Large intestine (tissue), 3 donors: ENCODE measurements at regions not wholly inside any gene's neighbourhood (a gene's known extent, or its start where the extent isn't known, plus 50 kb on each side); places are given as distances from the start of the nearest gene placed in this dataset.
A peak's percentile ranks its signal among the peaks of the same experiment; 100 is the strongest.

Experiments
- DNase-seq, 2 donors: peaks; one replicate each; pipeline versions ENCODE4 v3.0.0 to v3.0.0-alpha.2; 2013
- H3K27ac ChIP-seq: one replicate; pipeline ENCODE4 v1.5.1; 2013; ENCODE audit warnings: low read length
- H3K27me3 ChIP-seq: 2 replicates; pipeline ENCODE4 v1.6.1; 2013; ENCODE audit warnings: low read length; ENCODE audit not compliant: control insufficient read depth, insufficient read depth
- H3K36me3 ChIP-seq: 2 replicates; pipeline ENCODE4 v1.6.1; 2013; ENCODE audit warnings: low read length; ENCODE audit not compliant: control insufficient read depth, insufficient read depth
- H3K4me1 ChIP-seq: one replicate; pipeline ENCODE4 v1.6.1; 2013; ENCODE audit warnings: low read length; ENCODE audit not compliant: control insufficient read depth, insufficient read depth
- H3K4me3 ChIP-seq: one replicate; pipeline ENCODE4 v1.5.1; 2013; ENCODE audit warnings: low read length
- H3K9me3 ChIP-seq: one replicate; pipeline ENCODE4 v1.6.1; 2013; ENCODE audit warnings: mild to moderate bottlenecking, low read depth, low read length, moderate library complexity; ENCODE audit not compliant: control insufficient read depth
- WGBS: methylation state at CpG from one replicate; pipeline ENCODE4 v1.1.5; 2013; ENCODE audit warnings: low lambda C conversion rate; ENCODE audit not compliant: insufficient coverage; 5-methylcytosine and 5-hydroxymethylcytosine counted together

DNA sequence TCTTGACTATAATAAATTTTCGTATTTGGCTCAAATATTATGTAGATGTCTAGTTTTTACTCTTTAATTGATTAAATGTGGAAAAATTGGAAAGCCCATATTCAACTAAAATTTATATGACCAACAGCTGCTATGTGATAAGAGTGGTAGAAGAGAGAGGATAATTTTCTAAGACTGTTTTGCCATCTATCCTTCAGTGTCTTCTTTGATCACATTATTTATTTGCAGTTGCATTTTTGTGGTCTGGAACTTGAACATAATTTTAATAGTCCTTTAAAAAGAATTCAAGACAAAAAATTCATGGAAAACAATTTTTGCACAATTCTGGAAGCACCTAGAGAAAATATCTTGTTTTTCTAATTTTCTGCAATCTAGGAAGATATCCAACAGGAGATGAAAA, 213.3 kb upstream of the THBS1 start:
- Histone ChIP-seq H3K4me1 (peaks cover 6% of the 10 kb centered on the region), H3K27me3 (no peaks in the 10 kb centered on the region), H3K36me3 (no peaks in the 10 kb centered on the region), H3K9me3 (peaks cover 3% of the 10 kb centered on the region), H3K27ac (no peak overlapping the region), H3K4me3 (no peak overlapping the region)
- 100% methylated on average over 1 of the region's 1 CpG for WGBS
- no peak for DNase-seq

DNA sequence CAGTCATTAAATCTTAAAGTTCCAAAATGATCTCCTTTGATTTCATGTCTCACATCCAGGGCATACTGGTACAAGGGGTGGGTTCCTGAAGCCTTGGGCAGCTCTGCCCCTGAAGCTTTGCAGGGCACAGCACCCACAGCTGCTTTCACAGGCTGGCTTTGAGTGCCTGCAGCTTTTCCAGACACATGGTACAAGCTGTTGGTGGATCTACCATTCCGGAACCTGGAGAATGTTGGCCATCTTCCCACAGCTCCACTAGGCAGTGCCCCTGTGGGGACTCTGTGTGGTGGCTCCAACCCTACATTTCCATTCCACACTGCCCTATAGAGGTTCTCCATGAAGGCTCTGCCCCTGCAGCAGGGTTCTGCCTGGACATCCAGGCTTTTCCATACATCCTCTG, 211.1 kb upstream of the THBS1 start:
- WGBS: no CpG with 5 or more reads among the region's 1 CpG

DNA sequence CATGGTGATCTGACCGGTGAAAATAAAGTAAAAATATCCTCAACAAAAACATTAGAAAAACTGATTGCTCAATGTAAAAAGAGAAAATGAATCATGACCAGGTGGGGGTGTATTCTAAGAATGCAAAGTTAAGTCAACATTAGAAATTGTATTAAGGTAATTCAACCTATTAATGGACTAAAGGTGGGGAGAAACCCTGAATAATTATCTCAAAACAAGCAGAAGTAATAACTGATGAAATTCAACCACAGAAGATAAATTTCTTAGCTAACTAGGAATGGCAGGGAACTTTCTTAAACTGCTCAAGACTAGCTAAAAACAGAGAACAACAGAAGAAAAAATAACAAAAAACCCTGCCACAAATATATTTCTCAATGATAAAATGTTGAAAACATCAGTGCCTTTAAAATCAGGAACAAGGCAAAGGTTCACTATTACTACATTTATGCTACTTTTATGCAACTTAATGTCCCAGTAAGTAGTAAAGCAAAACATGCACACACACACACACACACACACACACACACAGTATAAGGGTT, 204.4 kb upstream of the THBS1 start:
- H3K36me3 ChIP-seq: no peaks in the 10 kb centered on the region
- no peaks in the 10 kb centered on the region for H3K4me1 ChIP-seq
- 83% methylated on average over 1 of the region's 1 CpG for WGBS
- H3K27me3 ChIP-seq: no peaks in the 10 kb centered on the region
- H3K9me3 ChIP-seq: peaks cover under 1% of the 10 kb centered on the region
- no peak overlapping the region for H3K4me3 ChIP-seq
- no peak for DNase-seq
- H3K27ac ChIP-seq: no peak overlapping the region

More for the DNA sequence above, 211.1 kb upstream of the THBS1 start:
- H3K9me3 ChIP-seq: peaks cover 3% of the 10 kb centered on the region
- H3K36me3 ChIP-seq: no peaks in the 10 kb centered on the region
- H3K27ac ChIP-seq: no peak overlapping the region
- no peak overlapping the region for H3K4me3 ChIP-seq
- H3K4me1 ChIP-seq: no peaks in the 10 kb centered on the region
- no peaks in the 10 kb centered on the region for H3K27me3 ChIP-seq
- no peak for DNase-seq

DNA sequence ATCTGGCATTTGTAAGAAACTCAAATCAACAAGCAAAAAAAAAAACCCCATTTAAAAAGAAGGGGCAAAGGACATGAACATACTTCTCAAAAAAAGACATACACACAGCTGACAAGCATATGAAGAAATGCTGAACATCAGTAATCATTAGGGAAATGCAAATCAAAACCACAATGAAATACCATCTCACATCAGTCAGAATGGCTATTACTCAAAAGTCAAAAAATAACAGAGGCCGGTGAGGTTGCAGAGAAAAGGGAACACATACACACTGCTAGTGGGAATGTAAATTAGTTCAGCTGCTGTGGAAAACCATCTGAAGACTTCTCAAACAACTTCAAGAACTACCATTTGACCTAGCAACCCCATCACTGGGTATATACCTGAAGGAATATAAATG, 199.4 kb upstream of the THBS1 start:
- H3K4me1 ChIP-seq: no peaks in the 10 kb centered on the region
- no CpG with 5 or more reads among the region's 1 CpG for WGBS

DNA sequence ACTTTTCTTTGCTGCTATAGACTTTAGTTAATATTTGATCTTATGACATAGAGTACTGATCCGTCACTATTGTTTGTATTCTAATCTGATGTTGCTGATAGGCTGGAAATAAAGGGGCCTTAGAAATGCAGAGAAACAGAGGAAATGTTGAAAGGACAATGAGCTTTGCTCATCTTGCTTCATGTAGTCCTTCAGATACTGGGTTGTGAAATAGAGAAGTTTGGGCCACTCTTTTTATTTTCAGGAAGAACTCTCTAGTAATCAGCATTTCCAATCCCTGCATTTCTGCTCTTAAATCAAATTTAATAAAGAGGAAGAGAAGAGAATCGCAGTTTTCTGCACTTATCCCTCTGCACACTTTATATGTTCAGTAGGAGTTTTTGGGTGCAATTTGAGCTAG, 192.8 kb upstream of the THBS1 start:
- no peaks in the 10 kb centered on the region for H3K36me3 ChIP-seq
- no peak overlapping the region for H3K27ac ChIP-seq

More for the DNA sequence above, 199.4 kb upstream of the THBS1 start:
- DNase-seq: no peak
- no peak overlapping the region for H3K4me3 ChIP-seq
- no peaks in the 10 kb centered on the region for H3K27me3 ChIP-seq
- H3K36me3 ChIP-seq: no peaks in the 10 kb centered on the region
- H3K27ac ChIP-seq: no peak overlapping the region
- H3K9me3 ChIP-seq: no peaks in the 10 kb centered on the region

DNA sequence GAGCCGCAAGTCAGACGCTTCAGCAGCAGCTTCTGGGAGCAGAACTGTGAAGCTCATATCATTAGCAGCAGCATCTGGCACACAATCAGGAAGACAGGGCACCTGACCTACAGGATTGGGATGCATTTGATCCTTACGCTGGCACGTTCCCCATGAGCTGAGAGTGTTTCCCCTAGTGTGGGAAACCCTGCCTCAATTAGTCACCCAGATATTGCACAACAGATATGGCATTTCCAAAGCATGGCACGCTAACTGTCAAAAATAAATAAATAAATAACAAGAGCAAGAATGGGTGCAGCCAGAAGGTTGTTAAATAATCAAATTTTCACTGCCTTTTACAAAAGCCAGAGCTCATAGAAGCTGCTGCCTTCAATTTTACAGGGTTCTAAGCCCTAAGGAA, 189.6 kb upstream of the THBS1 start:
- Histone ChIP-seq H3K27ac (no peak overlapping the region), H3K27me3 (no peaks in the 10 kb centered on the region), H3K9me3 (no peaks in the 10 kb centered on the region), H3K4me3 (no peak overlapping the region), H3K4me1 (peaks cover 11% of the 10 kb centered on the region), H3K36me3 (no peaks in the 10 kb centered on the region)
- no peak for DNase-seq
- WGBS: 100% methylated on average over 1 of the region's 5 CpGs

More for the DNA sequence above, 192.8 kb upstream of the THBS1 start:
- Histone ChIP-seq H3K4me1 (peaks cover 5% of the 10 kb centered on the region), H3K4me3 (no peak overlapping the region), H3K9me3 (no peaks in the 10 kb centered on the region), H3K27me3 (no peaks in the 10 kb centered on the region)
- DNase-seq: peak; percentile 5 to 25
- WGBS: 20% methylated on average over 1 of the region's 2 CpGs

DNA sequence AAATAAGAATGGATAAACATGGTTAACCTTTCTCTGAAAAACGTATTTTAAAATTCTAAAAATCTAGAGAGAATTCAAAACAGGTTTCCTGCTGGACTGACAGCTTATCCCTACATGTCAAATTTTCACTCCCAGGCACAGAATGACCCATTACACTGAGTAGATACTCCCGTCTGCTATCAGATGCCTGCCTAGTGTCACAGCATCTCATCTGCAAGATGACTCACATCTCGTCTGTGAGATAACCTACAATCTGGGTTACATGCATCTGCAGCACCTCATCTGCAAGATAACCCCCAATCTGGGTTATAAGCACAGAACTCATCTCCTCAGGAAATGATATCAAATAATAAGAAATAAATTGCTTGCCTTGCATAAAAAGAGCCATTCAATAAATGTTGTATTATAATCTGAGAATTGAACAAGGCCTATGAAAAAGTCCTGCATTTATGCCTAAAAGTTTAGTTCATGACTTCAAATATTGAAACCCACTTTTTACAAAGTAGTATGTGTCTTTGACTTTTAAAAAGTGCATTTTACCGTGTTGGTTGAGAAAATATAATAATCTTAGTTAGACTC, 188.3 kb upstream of the THBS1 start:
- Histone ChIP-seq H3K4me1 (peaks cover 11% of the 10 kb centered on the region), H3K27ac (no peak overlapping the region), H3K27me3 (no peaks in the 10 kb centered on the region), H3K9me3 (no peaks in the 10 kb centered on the region), H3K36me3 (no peaks in the 10 kb centered on the region), H3K4me3 (no peak overlapping the region)
- DNase-seq: no peak
- 80% methylated on average over 2 of the region's 4 CpGs for WGBS

DNA sequence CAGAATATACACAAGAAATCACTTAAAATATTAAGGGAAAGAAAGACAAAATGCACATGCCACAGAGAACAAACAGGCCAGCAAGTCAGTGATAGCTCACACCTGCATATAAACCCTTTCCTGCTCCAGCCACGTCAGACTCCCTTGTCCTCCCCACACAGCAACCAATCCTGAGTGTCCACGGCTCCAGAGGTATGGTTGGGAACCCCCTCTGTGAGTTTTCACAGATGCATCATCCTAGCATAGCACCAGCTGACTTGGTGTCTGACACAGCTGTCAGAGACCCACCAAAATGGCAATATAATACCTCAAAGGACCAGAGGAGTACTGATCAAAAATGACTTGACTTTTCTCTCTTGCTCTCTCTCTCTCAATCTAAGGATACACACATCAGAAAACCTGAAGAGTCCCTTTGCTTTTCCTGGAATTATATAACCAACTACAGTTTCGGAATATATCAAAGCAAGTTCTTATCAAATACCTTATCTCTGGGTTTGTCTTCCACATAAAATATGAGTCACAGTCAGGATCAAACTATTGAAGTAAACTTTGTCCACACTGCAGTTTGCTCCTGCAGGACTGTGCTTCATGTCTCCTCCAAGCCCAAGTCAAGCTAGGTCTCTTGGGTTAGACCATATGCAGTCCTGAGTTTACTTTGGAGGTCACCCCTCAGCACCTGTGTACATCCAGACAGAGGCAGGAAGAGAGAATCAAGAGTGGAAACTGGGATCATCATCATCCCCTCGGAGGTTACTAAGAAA, 187.1 kb upstream of the THBS1 start:
- peaks cover 5% of the 10 kb centered on the region for H3K4me1 ChIP-seq
- no peak overlapping the region for H3K4me3 ChIP-seq
- DNase-seq: peak; percentile 26 to 59
- 20% methylated on average over 1 of the region's 4 CpGs for WGBS
- H3K27ac ChIP-seq: peak overlapping the region; percentile 41
- H3K27me3 ChIP-seq: no peaks in the 10 kb centered on the region
- H3K36me3 ChIP-seq: no peaks in the 10 kb centered on the region
- no peaks in the 10 kb centered on the region for H3K9me3 ChIP-seq

DNA sequence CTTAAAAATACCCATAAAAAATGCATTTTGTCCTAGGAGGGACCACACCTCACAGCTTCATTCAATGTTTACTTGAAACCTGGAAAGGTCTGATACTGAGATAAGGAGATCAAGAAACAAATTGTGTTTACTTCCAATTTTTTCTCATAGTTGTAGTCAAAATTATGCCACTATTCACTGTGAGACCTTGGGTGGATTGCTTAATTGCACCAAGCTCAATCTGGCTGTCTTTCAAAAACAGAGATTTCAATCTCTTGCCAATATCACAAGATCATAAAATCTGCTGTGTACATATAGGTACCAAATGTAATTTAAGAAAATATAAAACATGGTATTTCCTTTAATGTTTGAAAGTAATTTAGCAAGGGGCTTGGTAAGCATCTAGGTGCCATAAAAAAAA, 186.4 kb upstream of the THBS1 start:
- no peak for DNase-seq
- no peak overlapping the region for H3K27ac ChIP-seq
- no peak overlapping the region for H3K4me3 ChIP-seq
- H3K4me1 ChIP-seq: peaks cover 5% of the 10 kb centered on the region
- no peaks in the 10 kb centered on the region for H3K9me3 ChIP-seq
- no peaks in the 10 kb centered on the region for H3K27me3 ChIP-seq
- H3K36me3 ChIP-seq: no peaks in the 10 kb centered on the region

DNA sequence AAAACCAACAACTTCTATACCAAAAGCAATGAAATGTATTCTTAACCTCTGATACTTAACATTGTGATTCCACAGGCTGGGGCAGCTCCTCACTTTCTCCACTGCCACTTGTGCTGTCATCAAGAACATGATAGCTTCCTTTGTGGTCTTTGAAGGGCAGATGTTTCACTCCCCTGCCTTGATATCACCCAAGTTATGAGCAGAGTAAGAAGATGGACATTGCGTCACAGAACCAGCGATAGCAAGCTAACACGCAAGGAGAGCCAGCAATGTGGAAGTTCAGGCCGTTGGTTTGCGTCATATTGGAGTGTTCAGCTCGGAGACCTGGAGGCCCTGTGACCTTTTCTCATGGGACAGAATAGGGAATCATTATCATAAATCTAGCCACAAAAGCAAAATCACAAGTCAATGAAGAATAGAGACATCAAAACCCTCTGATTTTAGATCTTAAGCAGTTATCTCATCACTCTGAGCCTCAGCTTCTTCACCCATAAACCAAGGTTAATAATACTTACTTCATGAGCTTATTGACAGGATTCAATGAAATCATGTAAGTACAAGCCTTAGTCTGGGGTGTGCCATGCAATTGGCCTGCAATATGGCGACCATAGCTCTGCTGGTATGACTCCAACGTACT, 183.8 kb upstream of the THBS1 start:
- Histone ChIP-seq H3K4me1 (peaks cover 5% of the 10 kb centered on the region), H3K27ac (no peak overlapping the region), H3K4me3 (no peak overlapping the region), H3K36me3 (no peaks in the 10 kb centered on the region), H3K27me3 (no peaks in the 10 kb centered on the region), H3K9me3 (no peaks in the 10 kb centered on the region)
- no peak for DNase-seq
- WGBS: no CpG with 5 or more reads among the region's 8 CpGs
